GM23338 (cell line): ENCODE measurements at regions not wholly inside any gene's neighbourhood (a gene's known extent, or its start where the extent isn't known, plus 50 kb on each side); places are given as distances from the start of the nearest gene placed in this dataset.

Experiments used
- ATAC-seq: fragments of 200-7000 bp; cut with Tn5 transposase; 3 replicates; pipeline ENCODE4 v1.9.1; 2020
- DNase-seq: peaks from one replicate; pipeline ENCODE4 v3.0.0-alpha.2; 2015; ENCODE audit warnings: low spot score
- H2AFZ ChIP-seq: fragments of 200-600 bp; sonication (generic); 2 replicates; pipeline ENCODE4 v1.8.0; 2016; ENCODE audit warnings: antibody characterized with exemption, mild to moderate bottlenecking, moderate library complexity
- H3F3A ChIP-seq: fragments of 200-600 bp; sonication (generic); replicated peaks from 2 replicates; pipeline ENCODE4 v1.8.0; 2017; ENCODE audit warnings: antibody characterized with exemption, mixed run types, low read depth
- H3K27ac ChIP-seq: fragments of 200-600 bp; sonication (generic); 2 replicates; pipeline ENCODE4 v1.6.1; 2016; ENCODE audit warnings: low read depth
- H3K27me3 ChIP-seq: fragments of 200-600 bp; sonication (generic); 2 replicates; pipeline ENCODE4 v1.8.0; 2016; ENCODE audit warnings: mild to moderate bottlenecking, mixed run types, moderate library complexity; ENCODE audit not compliant: insufficient read depth
- H3K36me3 ChIP-seq: fragments of 200-600 bp; sonication (generic); 2 replicates; pipeline ENCODE4 v1.8.0; 2016; ENCODE audit warnings: mild to moderate bottlenecking; ENCODE audit not compliant: insufficient read depth
- H3K4me1 ChIP-seq: fragments of 200-600 bp; sonication (generic); 2 replicates; pipeline ENCODE4 v1.8.0; 2016; ENCODE audit warnings: mild to moderate bottlenecking, moderate library complexity; ENCODE audit not compliant: insufficient read depth
- H3K4me2 ChIP-seq: fragments of 200-600 bp; sonication (generic); 2 replicates; pipeline ENCODE4 v1.7.1; 2017; ENCODE audit warnings: mixed run types
- H3K4me3 ChIP-seq: fragments of 200-600 bp; sonication (generic); 2 replicates; pipeline ENCODE4 v1.6.1; 2016; ENCODE audit warnings: mixed run types
- H3K79me2 ChIP-seq: fragments of 200-600 bp; sonication (generic); replicated peaks from 2 replicates; pipeline ENCODE4 v1.8.0; 2017; ENCODE audit warnings: mild to moderate bottlenecking; ENCODE audit not compliant: insufficient read depth
- H3K9me2 ChIP-seq: fragments of 200-600 bp; sonication (generic); 2 replicates; pipeline ENCODE4 v1.8.0; 2017; ENCODE audit not compliant: insufficient read depth
- H4K20me1 ChIP-seq: fragments of 200-600 bp; sonication (generic); replicated peaks from 2 replicates; pipeline ENCODE4 v1.8.0; 2017; ENCODE audit warnings: mild to moderate bottlenecking; ENCODE audit not compliant: insufficient read depth
- H3K27ac Mint-ChIP-seq: 2 replicates; pipeline ENCODE4 v1.8.0; 2020; ENCODE audit warnings: inconsistent platforms, mild to moderate bottlenecking, moderate library complexity, mixed read lengths
- H3K27me3 Mint-ChIP-seq: 3 replicates; pipeline ENCODE4 v1.8.0; 2022; ENCODE audit warnings: low read depth, mild to moderate bottlenecking, moderate library complexity, mixed read lengths, inconsistent platforms; ENCODE audit not compliant: insufficient read depth, poor library complexity
- H3K36me3 Mint-ChIP-seq: 3 replicates; pipeline ENCODE4 v1.8.0; 2021; ENCODE audit warnings: low read depth, mild to moderate bottlenecking, inconsistent platforms, moderate library complexity, mixed read lengths
- H3K4me1 Mint-ChIP-seq: 3 replicates; pipeline ENCODE4 v1.8.0; 2020; ENCODE audit warnings: mild to moderate bottlenecking, inconsistent platforms, mixed read lengths
- H3K4me3 Mint-ChIP-seq: 3 replicates; pipeline ENCODE4 v1.8.0; 2021; ENCODE audit warnings: moderate library complexity, mild to moderate bottlenecking, inconsistent platforms, mixed read lengths
- H3K9me3 Mint-ChIP-seq: 3 replicates; pipeline ENCODE4 v1.8.0; 2020; ENCODE audit warnings: moderate library complexity, mild to moderate bottlenecking, inconsistent platforms, mixed read lengths
- CREB1 ChIP-seq: fragments of 250-450 bp; sonication (Bioruptor Pico); IDR thresholded peaks from 2 replicates; pipeline ENCODE4 v1.5.0; 2020; ENCODE audit warnings: low read depth, mild to moderate bottlenecking, moderate library complexity
- CTCF ChIP-seq, 2 experiments: fragments of 200-600 bp in 1 of 2; sonication (generic) in 1 of 2; conservative IDR thresholded peaks; 2 replicates each; pipeline versions ENCODE4 v1.5.1 to v1.6.1; 2016 to 2017; ENCODE audit warnings: antibody characterized with exemption in 2 of 2, low read depth in 2 of 2, mild to moderate bottlenecking in 2 of 2, moderate library complexity in 1 of 2
- ETS1 ChIP-seq: IDR thresholded peaks from 2 replicates; pipeline ENCODE4 v1.6.1; 2016; ENCODE audit warnings: antibody characterized with exemption
- EZH2 ChIP-seq: fragments of 200-600 bp; sonication (generic); IDR thresholded peaks from one replicate; pipeline ENCODE4 v1.8.0; 2017; ENCODE audit warnings: antibody characterized with exemption, mild to moderate bottlenecking, low read depth; ENCODE audit not compliant: unreplicated experiment
- EZH2phosphoT487 ChIP-seq: fragments of 200-600 bp; sonication (generic); IDR thresholded peaks from one replicate; pipeline ENCODE4 v1.8.1; 2018; ENCODE audit warnings: antibody characterized with exemption; ENCODE audit not compliant: unreplicated experiment
- JUNB ChIP-seq: IDR thresholded peaks from one replicate; pipeline ENCODE4 v1.6.1; 2016; ENCODE audit warnings: antibody characterized with exemption; ENCODE audit not compliant: unreplicated experiment
- NANOG ChIP-seq: IDR thresholded peaks from 2 replicates; pipeline ENCODE4 v1.6.1; 2016; ENCODE audit warnings: antibody characterized with exemption, borderline replicate concordance
- POLR2AphosphoS5 ChIP-seq: IDR thresholded peaks from 2 replicates; pipeline ENCODE4 v1.6.1; 2016; ENCODE audit warnings: antibody characterized with exemption, low read depth
- REST ChIP-seq: IDR thresholded peaks from one replicate; pipeline ENCODE4 v1.6.1; 2018; ENCODE audit warnings: antibody characterized with exemption; ENCODE audit not compliant: unreplicated experiment
- STAT1 ChIP-seq: IDR thresholded peaks from one replicate; pipeline ENCODE4 v1.6.1; 2016; ENCODE audit warnings: antibody characterized with exemption; ENCODE audit not compliant: unreplicated experiment
- ZNF114 ChIP-seq: fragments of 250-450 bp; sonication (Bioruptor Pico); IDR thresholded peaks from 2 replicates; pipeline ENCODE4 v1.5.0; 2020; ENCODE audit warnings: mild to moderate bottlenecking, moderate library complexity
- ZNF331 ChIP-seq: fragments of 250-450 bp; sonication (Bioruptor Pico); IDR thresholded peaks from 2 replicates; pipeline ENCODE4 v1.5.0; 2020; ENCODE audit warnings: low read depth, mild to moderate bottlenecking, moderate library complexity
- ZNF462 ChIP-seq: fragments of 250-450 bp; sonication (Bioruptor Pico); IDR thresholded peaks from 2 replicates; pipeline ENCODE4 v1.5.0; 2020; ENCODE audit warnings: mild to moderate bottlenecking, moderate library complexity

- H3K27me3 ChIP-seq, result no peaks in the 10 kb centered on the region
- Mint-ChIP-seq H3K9me3 (no peaks in the 10 kb centered on the region), H3K4me1 (no peaks in the 10 kb centered on the region), H3K27me3 (peaks cover 4% of the 10 kb centered on the region), H3K4me3 (no peak overlapping the region), H3K36me3 (no peaks in the 10 kb centered on the region), H3K27ac (no peak overlapping the region)
- H3K36me3 ChIP-seq, result no peaks in the 10 kb centered on the region
- H3K4me3 ChIP-seq, result no peak overlapping the region
- H3F3A ChIP-seq, result no peaks in the 10 kb centered on the region
- H3K4me2 ChIP-seq, result no peak overlapping the region
- H3K4me1 ChIP-seq, result no peaks in the 10 kb centered on the region
- no peak for DNase-seq
- ATAC-seq, result no peak
- H3K27ac ChIP-seq, result no peak overlapping the region
- H3K9me2 ChIP-seq, result peaks cover 7% of the 10 kb centered on the region; the same call in 1 of the 2 replicates
- H4K20me1 ChIP-seq, result no peaks in the 10 kb centered on the region
- H2AFZ ChIP-seq, result no peak overlapping the region
- no peak for TF ChIP-seq CTCF (conservative IDR thresholded peaks at IDR 0.05; ENCODE audit: low read depth in 2 of 2)
- TF ChIP-seq REST, result no peak
- no peak for TF ChIP-seq EZH2
- no peak for TF ChIP-seq STAT1
- no peak for TF ChIP-seq POLR2AphosphoS5
- TF ChIP-seq CREB1 (CRISPR knock-in tag), result no peak
- TF ChIP-seq ZNF462 (CRISPR knock-in tag), result no peak
- no peak for TF ChIP-seq JUNB
- no peak for TF ChIP-seq ZNF331 (CRISPR knock-in tag)
- no peak for TF ChIP-seq ETS1
- no peak for TF ChIP-seq ZNF114
- TF ChIP-seq NANOG, result no peak
- TF ChIP-seq EZH2phosphoT487, result no peak
- no peaks in the 10 kb centered on the region for H3K79me2 ChIP-seq
These were observed 176.5 kb upstream of the PRICKLE1 start for GRCh38 chr12:42766026-42766425.
